Endothelial cell of umbilical vein (primary cell): ENCODE measurements at regions not wholly inside any gene's neighbourhood (a gene's known extent, or its start where the extent isn't known, plus 50 kb on each side); places are given as distances from the start of the nearest gene placed in this dataset.

ENCODE experiments used
- BruUV-seq: library from RNA; stranded (reverse); fragments of 400-500 nt; replicated peaks from 2 replicates; lab custom pipeline; 2021; lab: Mats Ljungman, UMichigan
- CTCF ChIA-PET: fragments of 300-600, 350-600 bp; sonication (Branson Sonifier 250); formaldehyde crosslinking; loops from one replicate; lab custom pipeline; 2021; ENCODE audit warnings: antibody characterized with exemption, inconsistent platforms; lab: Charles Lee
- POLR2A ChIA-PET: fragments of 300-600, 350-600 bp; sonication (Branson Sonifier 250); formaldehyde crosslinking; loops from one replicate; lab custom pipeline; 2021; ENCODE audit warnings: antibody characterized with exemption, inconsistent platforms; lab: Charles Lee
- DNase-seq: peaks from one replicate; pipeline ENCODE4 v3.0.0-alpha.2; 2011; ENCODE audit warnings: low read depth, low spot score
- FAIRE-seq: peaks from 2 replicates; lab custom pipeline; 2011; peaks lifted over from hg19 to GRCh38; lab: Jason Lieb, UNC
- H2AFZ ChIP-seq: 2 replicates; pipeline ENCODE4 v1.6.0; 2012; ENCODE audit warnings: low read depth, low read length, control low read depth, inconsistent platforms
- H3K27ac ChIP-seq: 2 replicates; pipeline ENCODE4 v1.5.1; 2011; ENCODE audit warnings: low read depth, mild to moderate bottlenecking, control low read depth, low read length, moderate library complexity; ENCODE audit not compliant: insufficient read depth
- H3K27me3 ChIP-seq, 2 experiments: 2 replicates each; pipeline versions ENCODE4 v1.6.0 to v1.6.1; 2011; ENCODE audit warnings: low read length in 2 of 2, mixed read lengths in 1 of 2; ENCODE audit not compliant: control insufficient read depth in 2 of 2, insufficient read depth in 2 of 2
- H3K36me3 ChIP-seq, 2 experiments: 2 replicates in 1 of 2; 3 replicates in 1 of 2; pipeline ENCODE4 v1.5.1; 2011; ENCODE audit warnings: low read length in 2 of 2, mild to moderate bottlenecking in 1 of 2, moderate library complexity in 1 of 2; ENCODE audit not compliant: control insufficient read depth in 2 of 2, insufficient read depth in 2 of 2; ENCODE audit errors: extremely low read depth in 1 of 2
- H3K4me1 ChIP-seq: 3 replicates; pipeline ENCODE4 v1.5.1; 2011; ENCODE audit warnings: mild to moderate bottlenecking, low read length; ENCODE audit not compliant: control insufficient read depth, insufficient read depth; ENCODE audit errors: extremely low read depth
- H3K4me2 ChIP-seq: 2 replicates; pipeline ENCODE4 v1.6.1; 2011; ENCODE audit warnings: low read length, control low read depth, mixed read lengths; ENCODE audit not compliant: insufficient read depth
- H3K4me3 ChIP-seq, 3 experiments: fragments of 200-600 bp in 1 of 3; sonication (generic), shearing (Covaris generic) in 1 of 3; replicated peaks in 1 of 3; 2 replicates each; pipeline ENCODE4 v1.5.1; 2011 to 2016; ENCODE audit warnings: control low read depth in 3 of 3, low read length in 3 of 3, mild to moderate bottlenecking in 2 of 3, inconsistent platforms in 1 of 3, low read depth in 1 of 3, moderate library complexity in 1 of 3; ENCODE audit not compliant: insufficient read depth in 1 of 3
- H3K79me2 ChIP-seq: 2 replicates; pipeline ENCODE4 v1.6.0; 2012; ENCODE audit warnings: low read length, inconsistent platforms; ENCODE audit not compliant: control insufficient read depth, insufficient read depth
- H3K9ac ChIP-seq: replicated peaks from 2 replicates; pipeline ENCODE3; 2011; ENCODE audit warnings: low read length, control low read depth; ENCODE audit not compliant: insufficient read depth; ENCODE audit errors: extremely low read depth
- H3K9me1 ChIP-seq: replicated peaks from 3 replicates; pipeline ENCODE4 v1.6.0; 2011; ENCODE audit warnings: mild to moderate bottlenecking, low read length; ENCODE audit not compliant: control insufficient read depth, insufficient read depth; ENCODE audit errors: extremely low read depth
- H3K9me3 ChIP-seq: replicated peaks from 2 replicates; pipeline ENCODE4 v1.5.1; 2012; ENCODE audit warnings: low read length, inconsistent platforms; ENCODE audit not compliant: control insufficient read depth, insufficient read depth
- H4K20me1 ChIP-seq: replicated peaks from 2 replicates; pipeline ENCODE3; 2011; ENCODE audit warnings: mild to moderate bottlenecking, low read length; ENCODE audit not compliant: control insufficient read depth, insufficient read depth; ENCODE audit errors: extremely low read depth
- EZH2 ChIP-seq: IDR thresholded peaks from 2 replicates; pipeline ENCODE4 v1.6.1; 2012; ENCODE audit warnings: borderline replicate concordance, low read depth, mild to moderate bottlenecking, moderate library complexity, low read length, inconsistent platforms; ENCODE audit not compliant: severe bottlenecking
- FOS ChIP-seq: IDR thresholded peaks from 2 replicates; pipeline ENCODE4 v1.6.1; 2011; ENCODE audit warnings: mild to moderate bottlenecking, low read length, moderate library complexity, borderline replicate concordance; ENCODE audit not compliant: insufficient read depth
- GATA2 ChIP-seq: IDR thresholded peaks from 2 replicates; pipeline ENCODE4 v1.7.0; 2011; ENCODE audit warnings: low read depth, mild to moderate bottlenecking, moderate library complexity, mixed read lengths, low read length; ENCODE audit not compliant: insufficient read length, insufficient read depth
- JUN ChIP-seq: IDR thresholded peaks from 2 replicates; pipeline ENCODE4 v1.6.1; 2011; ENCODE audit warnings: borderline replicate concordance, low read depth; ENCODE audit not compliant: insufficient read length, insufficient read depth
- MYC ChIP-seq: IDR thresholded peaks from one replicate; pipeline ENCODE4 v1.6.1; 2011; ENCODE audit warnings: mild to moderate bottlenecking, low read depth, low read length
- POLR2A ChIP-seq: IDR thresholded peaks from 2 replicates; pipeline ENCODE4 v1.6.1; 2012; ENCODE audit warnings: low read depth, mild to moderate bottlenecking, control low read depth, low read length
- POLR2AphosphoS5 ChIP-seq: IDR thresholded peaks from 2 replicates; pipeline ENCODE4 v1.6.1; 2012; ENCODE audit warnings: low read depth, mild to moderate bottlenecking, control low read depth, low read length, moderate library complexity; ENCODE audit not compliant: insufficient read depth
- dilution Hi-C: fragments of 300-500 bp; cut with MboI; formaldehyde crosslinking; loops from one replicate; pipeline ENCODE4 v1.15.0; 2019; ENCODE audit warnings: low sequenced_read_pairs; ENCODE audit not compliant: extremely low pct_ligation_motif_present
- intact Hi-C: fragments of 100-400 bp; cut with micrococcal nuclease; formaldehyde crosslinking; loops from one replicate; pipeline ENCODE4 v1.10.0; 2022
- TF ChIP-seq, protein P1 (sequence below): IDR thresholded peaks from 2 replicates; pipeline ENCODE4 v1.6.1; 2011; ENCODE audit not compliant: insufficient read depth, insufficient read length
- TF ChIP-seq, protein P2 (sequence below), 2 donors: IDR thresholded peaks; 1 replicate in 1 of 2; 2 replicates in 1 of 2; pipeline ENCODE4 v1.5.1; 2011; ENCODE audit warnings: low read length in 2 of 2, mild to moderate bottlenecking in 2 of 2, moderate library complexity in 2 of 2, control low read depth in 1 of 2, inconsistent platforms in 1 of 2, low read depth in 1 of 2; ENCODE audit not compliant: insufficient read depth in 1 of 2; ENCODE audit errors: extremely low read depth in 1 of 2

DNA sequence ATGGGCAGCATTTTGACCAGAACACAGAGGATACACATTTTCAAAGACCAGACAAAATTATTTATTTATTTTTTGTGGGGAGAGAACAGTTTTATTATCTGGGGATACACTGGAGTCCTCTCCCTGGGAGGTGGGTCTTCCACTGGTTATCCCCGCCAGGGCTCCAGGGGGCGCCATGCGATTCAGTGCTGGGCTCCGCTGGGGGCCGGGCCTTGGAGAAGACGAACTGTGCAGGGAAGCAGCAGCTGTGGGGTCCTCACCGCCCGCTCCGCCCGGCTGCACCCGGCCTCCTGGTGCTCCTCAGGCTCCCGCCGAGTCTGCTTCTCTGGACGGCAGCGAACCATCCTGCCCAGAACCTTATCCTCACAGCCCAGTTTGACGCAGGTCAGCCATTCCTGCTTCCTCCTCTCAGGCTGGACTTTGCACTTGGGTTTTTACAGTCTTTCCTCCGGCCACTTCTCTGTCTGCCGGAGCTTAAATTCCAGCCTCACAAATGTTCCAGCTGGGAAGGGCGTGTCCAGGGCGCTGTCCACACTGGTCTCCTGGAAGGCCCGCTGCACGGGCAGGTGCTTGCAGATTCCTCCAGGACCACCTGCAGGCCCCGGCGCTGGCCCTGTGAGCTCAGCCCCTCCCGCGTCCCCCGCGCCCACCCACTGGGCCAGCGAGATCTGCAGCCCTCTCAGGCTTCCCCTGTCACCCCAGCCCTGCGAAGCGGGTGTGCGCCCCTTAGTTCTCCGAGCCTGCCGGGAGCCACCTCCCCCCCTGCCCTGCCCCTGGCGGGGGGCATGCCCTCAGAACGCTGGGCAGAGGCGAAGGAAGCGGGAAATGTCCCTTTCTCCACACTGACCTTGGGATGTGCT is 1830.0 kb upstream of the DEFB115 start:
- FAIRE-seq = no peak
- BruUV-seq = no TSS peak
- dilution Hi-C loops = no loop called here
- Histone ChIP-seq H3K9ac (no peak overlapping the region), H3K36me3 (no peaks in the 10 kb centered on the region), H4K20me1 (no peaks in the 10 kb centered on the region), H3K27me3 (no peaks in the 10 kb centered on the region), H3K79me2 (no peaks in the 10 kb centered on the region), H3K27ac (no peak overlapping the region), H3K9me3 (no peaks in the 10 kb centered on the region), H3K4me1 (no peaks in the 10 kb centered on the region), H3K9me1 (no peaks in the 10 kb centered on the region), H3K4me3 (no peak overlapping the region), H3K4me2 (no peak overlapping the region), H2AFZ (no peak overlapping the region)
- DNase-seq = no peak
- TF ChIP-seq, protein P1, sequence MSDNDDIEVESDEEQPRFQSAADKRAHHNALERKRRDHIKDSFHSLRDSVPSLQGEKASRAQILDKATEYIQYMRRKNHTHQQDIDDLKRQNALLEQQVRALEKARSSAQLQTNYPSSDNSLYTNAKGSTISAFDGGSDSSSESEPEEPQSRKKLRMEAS = no peak
- TF ChIP-seq POLR2AphosphoS5 (no peak), JUN (no peak), EZH2 (no peak), MYC (no peak), POLR2A (no peak), GATA2 (no peak), FOS (no peak)
- TF ChIP-seq, protein P2, sequence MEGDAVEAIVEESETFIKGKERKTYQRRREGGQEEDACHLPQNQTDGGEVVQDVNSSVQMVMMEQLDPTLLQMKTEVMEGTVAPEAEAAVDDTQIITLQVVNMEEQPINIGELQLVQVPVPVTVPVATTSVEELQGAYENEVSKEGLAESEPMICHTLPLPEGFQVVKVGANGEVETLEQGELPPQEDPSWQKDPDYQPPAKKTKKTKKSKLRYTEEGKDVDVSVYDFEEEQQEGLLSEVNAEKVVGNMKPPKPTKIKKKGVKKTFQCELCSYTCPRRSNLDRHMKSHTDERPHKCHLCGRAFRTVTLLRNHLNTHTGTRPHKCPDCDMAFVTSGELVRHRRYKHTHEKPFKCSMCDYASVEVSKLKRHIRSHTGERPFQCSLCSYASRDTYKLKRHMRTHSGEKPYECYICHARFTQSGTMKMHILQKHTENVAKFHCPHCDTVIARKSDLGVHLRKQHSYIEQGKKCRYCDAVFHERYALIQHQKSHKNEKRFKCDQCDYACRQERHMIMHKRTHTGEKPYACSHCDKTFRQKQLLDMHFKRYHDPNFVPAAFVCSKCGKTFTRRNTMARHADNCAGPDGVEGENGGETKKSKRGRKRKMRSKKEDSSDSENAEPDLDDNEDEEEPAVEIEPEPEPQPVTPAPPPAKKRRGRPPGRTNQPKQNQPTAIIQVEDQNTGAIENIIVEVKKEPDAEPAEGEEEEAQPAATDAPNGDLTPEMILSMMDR (IDR thresholded peaks at IDR 0.05; ENCODE audit: extremely low read depth in 1 of 2, insufficient read depth in 1 of 2, low read depth in 1 of 2, low read length in 2 of 2) = no peak
- ChIA-PET CTCF (no interaction called here), POLR2A (no interaction called here)
- intact Hi-C loops = no loop called here
